Tibial nerve (tissue), 4 donors: ENCODE measurements at regions not wholly inside any gene's neighbourhood (a gene's known extent, or its start where the extent isn't known, plus 50 kb on each side); places are given as distances from the start of the nearest gene placed in this dataset.
"Not testable (repeated sequence)": the region's sequence is repeated elsewhere in the genome, so short reads cannot be mapped to it uniquely, and the experiment has no call there.

Experiments used
- DNase-seq, 2 donors: peaks; one replicate each; pipeline ENCODE4 v3.0.0-alpha.2; 2019; ENCODE audit warnings: low spot score in 2 of 2
- H3K27ac ChIP-seq, 4 donors: fragments of 200-600 bp; sonication (generic) in 3 of 4; one replicate each; pipeline ENCODE4 v1.5.1; 2017 to 2019; ENCODE audit warnings: mild to moderate bottlenecking in 1 of 4
- H3K27me3 ChIP-seq, 2 donors: fragments of 200-600 bp; sonication (generic) in 1 of 2; one replicate each; pipeline versions ENCODE4 v1.5.1 to v1.6.0; 2017 to 2019
- H3K36me3 ChIP-seq, 3 donors: fragments of 200-600 bp; sonication (generic); one replicate each; pipeline ENCODE4 v1.5.1; 2018 to 2019
- H3K4me1 ChIP-seq, 4 donors: fragments of 200-600 bp; sonication (generic) in 3 of 4; one replicate each; pipeline ENCODE4 v1.5.1; 2017 to 2019
- H3K4me3 ChIP-seq, 4 donors: fragments of 200-600 bp; sonication (generic) in 3 of 4; one replicate each; pipeline ENCODE4 v1.5.1; 2017 to 2019; ENCODE audit warnings: mild to moderate bottlenecking in 1 of 4, moderate library complexity in 1 of 4
- H3K9me3 ChIP-seq, 4 donors: fragments of 200-600 bp; sonication (generic) in 3 of 4; one replicate each; pipeline ENCODE4 v1.5.1; 2017 to 2019
- EP300 ChIP-seq, 2 donors: sonication (generic); formaldehyde crosslinking; IDR thresholded peaks; one replicate each; pipeline ENCODE4 v1.6.1; 2017; ENCODE audit warnings: antibody characterized with exemption in 2 of 2, mild to moderate bottlenecking in 1 of 2
- POLR2A ChIP-seq, 2 donors: fragments of 450-650 bp; IDR thresholded peaks; one replicate each; pipeline ENCODE4 v1.6.1; 2017; ENCODE audit warnings: antibody characterized with exemption in 2 of 2, mild to moderate bottlenecking in 2 of 2, moderate library complexity in 2 of 2
- WGBS, 2 donors: methylation state at CpG; one replicate each; pipeline ENCODE4 v1.1.5; 2018; 5-methylcytosine and 5-hydroxymethylcytosine counted together
- TF ChIP-seq, protein P1 (sequence below), 5 experiments: fragments of 200-600 bp in 3 of 5; fragments of 450-650 bp in 2 of 5; sonication (generic) in 3 of 5; IDR thresholded peaks; one replicate each; pipeline ENCODE4 v1.5.1; 2016 to 2019; ENCODE audit warnings: antibody characterized with exemption in 5 of 5, mild to moderate bottlenecking in 3 of 5, moderate library complexity in 2 of 5

DNA sequence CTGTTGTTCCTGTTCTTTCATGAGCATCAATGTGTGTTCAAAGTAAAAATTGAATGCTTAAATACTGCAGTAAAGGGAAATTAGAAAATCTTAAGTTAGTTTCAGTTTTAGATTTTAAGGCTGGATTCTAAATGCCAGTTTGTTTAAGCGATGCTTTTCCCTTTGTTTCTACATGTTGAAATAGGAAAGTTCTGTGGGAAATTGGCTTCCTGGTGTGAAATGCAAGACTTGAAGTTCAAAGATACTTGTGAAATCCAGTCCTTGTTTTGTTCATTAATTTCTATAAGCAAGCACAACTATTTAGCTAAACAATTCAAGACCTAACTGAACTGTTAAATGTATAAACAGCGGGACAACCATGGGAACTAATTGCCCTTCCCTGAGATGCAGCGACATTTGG is 149.1 kb downstream of the LYPLAL1 start:
- Histone ChIP-seq H3K4me1 (no peaks in the 10 kb centered on the region), H3K4me3 (no peak overlapping the region), H3K36me3 (peaks cover 0 to 8% (median 0%) of the 10 kb centered on the region in 3 donors), H3K27me3 (no peaks in the 10 kb centered on the region), H3K9me3 (peaks cover 0 to 3% (median 0%) of the 10 kb centered on the region in 4 donors), H3K27ac (no peak overlapping the region)
- TF ChIP-seq EP300 (IDR thresholded peaks at IDR 0.05) (no peak), POLR2A (IDR thresholded peaks at IDR 0.05) (no peak)
- TF ChIP-seq, protein P1, sequence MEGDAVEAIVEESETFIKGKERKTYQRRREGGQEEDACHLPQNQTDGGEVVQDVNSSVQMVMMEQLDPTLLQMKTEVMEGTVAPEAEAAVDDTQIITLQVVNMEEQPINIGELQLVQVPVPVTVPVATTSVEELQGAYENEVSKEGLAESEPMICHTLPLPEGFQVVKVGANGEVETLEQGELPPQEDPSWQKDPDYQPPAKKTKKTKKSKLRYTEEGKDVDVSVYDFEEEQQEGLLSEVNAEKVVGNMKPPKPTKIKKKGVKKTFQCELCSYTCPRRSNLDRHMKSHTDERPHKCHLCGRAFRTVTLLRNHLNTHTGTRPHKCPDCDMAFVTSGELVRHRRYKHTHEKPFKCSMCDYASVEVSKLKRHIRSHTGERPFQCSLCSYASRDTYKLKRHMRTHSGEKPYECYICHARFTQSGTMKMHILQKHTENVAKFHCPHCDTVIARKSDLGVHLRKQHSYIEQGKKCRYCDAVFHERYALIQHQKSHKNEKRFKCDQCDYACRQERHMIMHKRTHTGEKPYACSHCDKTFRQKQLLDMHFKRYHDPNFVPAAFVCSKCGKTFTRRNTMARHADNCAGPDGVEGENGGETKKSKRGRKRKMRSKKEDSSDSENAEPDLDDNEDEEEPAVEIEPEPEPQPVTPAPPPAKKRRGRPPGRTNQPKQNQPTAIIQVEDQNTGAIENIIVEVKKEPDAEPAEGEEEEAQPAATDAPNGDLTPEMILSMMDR (IDR thresholded peaks at IDR 0.05): no peak
- 94 to 95% methylated on average over 3 of the region's 3 CpGs for WGBS, 2 donors
- no peak for DNase-seq

- H3K9me3 ChIP-seq: peaks cover 0 to 19% (median 4%) of the 10 kb centered on the region in 4 donors
- H3K36me3 ChIP-seq, H3K4me3 ChIP-seq, DNase-seq, H3K4me1 ChIP-seq, H3K27me3 ChIP-seq, H3K27ac ChIP-seq: not testable (repeated sequence)
- 94% methylated on average over 5 of the region's 5 CpGs for WGBS, 2 donors
Measured at GRCh38 chr1:219320563-219320962, 146.9 kb downstream of the LYPLAL1 start.

DNA sequence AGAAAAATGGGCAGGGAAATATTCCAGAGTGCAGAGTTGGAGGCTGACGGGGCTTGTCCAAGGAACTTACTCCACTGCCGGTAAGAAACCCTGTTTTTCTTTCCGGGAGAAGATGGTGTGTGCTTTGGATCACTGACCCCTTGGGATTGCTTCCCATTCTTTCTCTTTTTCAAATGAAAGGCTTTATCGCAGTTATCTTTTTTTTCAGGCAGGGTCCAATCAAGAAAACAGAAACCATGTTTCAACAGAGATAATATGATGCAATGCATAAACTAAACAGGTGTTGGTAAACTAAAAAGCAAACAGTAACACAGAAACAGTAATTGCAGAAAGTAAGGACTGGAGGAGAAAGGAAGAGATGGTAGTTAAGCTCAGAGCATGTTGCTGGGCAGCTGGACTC is 145.1 kb downstream of the LYPLAL1 start:
- Histone ChIP-seq H3K9me3 (peaks cover 0 to 21% (median 7%) of the 10 kb centered on the region in 4 donors), H3K4me3 (no peak overlapping the region), H3K4me1 (no peaks in the 10 kb centered on the region), H3K36me3 (no peaks in the 10 kb centered on the region), H3K27ac (no peak overlapping the region), H3K27me3 (no peaks in the 10 kb centered on the region)
- 82% methylated on average over 4 of the region's 4 CpGs for WGBS, 2 donors
- no peak for TF ChIP-seq EP300 (IDR thresholded peaks at IDR 0.05)
- TF ChIP-seq, protein P1 (IDR thresholded peaks at IDR 0.05): no peak
- TF ChIP-seq POLR2A (IDR thresholded peaks at IDR 0.05): no peak
- DNase-seq: no peak

DNA sequence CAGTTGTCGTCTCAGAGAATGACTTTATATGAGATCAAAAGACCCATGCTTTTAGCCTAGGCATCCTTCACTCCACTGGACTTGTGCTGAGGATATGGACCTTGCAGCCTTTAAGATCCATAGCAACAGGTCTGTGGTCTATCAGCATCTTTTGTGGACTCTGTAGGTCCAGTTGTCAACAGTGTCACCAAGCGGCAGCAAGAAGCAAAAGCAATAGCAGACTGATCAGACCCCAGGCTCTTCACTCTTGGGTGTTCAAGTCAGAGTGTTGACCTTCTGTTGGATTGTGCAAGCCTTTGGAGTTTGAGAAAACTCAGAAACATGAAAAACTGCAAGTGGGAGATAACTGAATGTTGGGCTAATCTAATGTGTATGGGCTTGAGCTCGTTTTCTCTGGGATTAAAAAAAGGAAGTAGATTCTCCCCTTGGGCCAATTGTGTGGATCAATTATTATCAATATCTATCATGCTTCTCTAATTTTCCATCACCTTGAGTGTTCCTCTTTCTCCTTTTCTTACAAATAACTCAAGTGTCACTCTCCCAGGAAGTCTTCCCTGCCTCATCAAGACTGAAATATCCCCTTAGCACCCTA is 144.2 kb downstream of the LYPLAL1 start:
- 77 to 81% methylated on average over 3 of the region's 3 CpGs for WGBS, 2 donors
- DNase-seq: no peak

DNA sequence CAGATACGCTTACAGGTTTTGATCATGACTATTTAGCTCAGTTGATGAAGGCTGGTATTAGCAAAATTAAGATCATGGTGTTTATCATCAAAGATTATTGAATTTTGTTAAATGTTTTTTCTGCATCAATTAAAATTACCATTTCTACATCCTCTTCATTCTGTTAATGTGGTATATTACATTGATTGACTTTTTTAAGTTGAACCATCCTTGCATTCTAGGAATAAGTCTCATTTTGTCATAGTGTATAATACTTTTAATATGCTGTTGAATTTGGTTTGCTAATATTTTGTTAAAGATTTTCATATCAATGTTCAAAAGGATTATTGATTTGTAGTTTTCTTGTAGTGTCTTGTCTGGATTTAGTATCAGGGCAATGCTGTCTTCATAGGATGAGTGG is 142.4 kb downstream of the LYPLAL1 start:
- TF ChIP-seq POLR2A (IDR thresholded peaks at IDR 0.05): no peak
- TF ChIP-seq, protein P1 (IDR thresholded peaks at IDR 0.05): no peak
- no peak for TF ChIP-seq EP300 (IDR thresholded peaks at IDR 0.05)
- DNase-seq: no peak
- no peaks in the 10 kb centered on the region for H3K27me3 ChIP-seq

More for the DNA sequence above, 144.2 kb downstream of the LYPLAL1 start:
- Histone ChIP-seq H3K4me1 (no peaks in the 10 kb centered on the region), H3K9me3 (peaks cover 0 to 21% (median 7%) of the 10 kb centered on the region in 4 donors), H3K27ac (no peak overlapping the region), H3K27me3 (no peaks in the 10 kb centered on the region), H3K4me3 (no peak overlapping the region), H3K36me3 (no peaks in the 10 kb centered on the region)
- TF ChIP-seq POLR2A (IDR thresholded peaks at IDR 0.05): no peak
- TF ChIP-seq, protein P1 (IDR thresholded peaks at IDR 0.05): no peak
- TF ChIP-seq EP300 (IDR thresholded peaks at IDR 0.05): no peak

More for the DNA sequence above, 142.4 kb downstream of the LYPLAL1 start:
- Histone ChIP-seq H3K9me3 (peaks cover 0 to 21% (median 7%) of the 10 kb centered on the region in 4 donors), H3K4me3 (no peak overlapping the region), H3K4me1 (no peaks in the 10 kb centered on the region), H3K36me3 (peaks cover 0 to 6% (median 0%) of the 10 kb centered on the region in 3 donors), H3K27ac (no peak overlapping the region)
- 96% methylated on average over 1 of the region's 1 CpG for WGBS, 2 donors
